Spleen (tissue), 11 donors: ENCODE measurements at regions not wholly inside any gene's neighbourhood (a gene's known extent, or its start where the extent isn't known, plus 50 kb on each side); places are given as distances from the start of the nearest gene placed in this dataset.

ENCODE experiments used
- DNase-seq: peaks from one replicate; pipeline ENCODE4 v3.0.0-alpha.2; 2020
- H3K27ac ChIP-seq, 8 donors: fragments of 200-600 bp; sonication (generic) in 7 of 8; 1 replicate in 4 of 8; 2 replicates in 4 of 8; pipeline versions ENCODE4 v1.5.0 to v1.8.0; 2016 to 2021; ENCODE audit warnings: inconsistent platforms in 4 of 8, mild to moderate bottlenecking in 4 of 8, moderate library complexity in 1 of 8
- H3K27me3 ChIP-seq, 7 donors: fragments of 200-600 bp; sonication (generic) in 6 of 7; replicated peaks in 1 of 7; 1 replicate in 4 of 7; 2 replicates in 3 of 7; pipeline versions ENCODE4 v1.5.0 to v1.8.0; 2016 to 2021; ENCODE audit warnings: inconsistent platforms in 3 of 7, mild to moderate bottlenecking in 1 of 7
- H3K36me3 ChIP-seq, 6 donors: fragments of 200-600 bp; sonication (generic) in 5 of 6; 1 replicate in 4 of 6; 2 replicates in 2 of 6; pipeline versions ENCODE4 v1.5.0 to v1.8.0; 2016 to 2021; ENCODE audit warnings: inconsistent platforms in 2 of 6
- H3K4me1 ChIP-seq, 6 donors: fragments of 200-600 bp; sonication (generic) in 5 of 6; 1 replicate in 3 of 6; 2 replicates in 3 of 6; pipeline versions ENCODE4 v1.5.0 to v1.8.0; 2016 to 2021; ENCODE audit warnings: inconsistent platforms in 3 of 6
- H3K4me3 ChIP-seq, 8 donors: fragments of 200-600 bp; sonication (generic) in 7 of 8; 1 replicate in 4 of 8; 2 replicates in 4 of 8; pipeline versions ENCODE4 v1.5.0 to v1.8.0; 2016 to 2021; ENCODE audit warnings: inconsistent platforms in 4 of 8, mild to moderate bottlenecking in 4 of 8, moderate library complexity in 2 of 8
- H3K9me3 ChIP-seq, 8 donors: fragments of 200-600 bp; sonication (generic) in 7 of 8; 1 replicate in 4 of 8; 2 replicates in 4 of 8; pipeline versions ENCODE4 v1.5.0 to v1.8.0; 2016 to 2021; ENCODE audit warnings: inconsistent platforms in 4 of 8
- POLR2A ChIP-seq, 3 donors: fragments of 450-650 bp; IDR thresholded peaks; one replicate each; pipeline ENCODE4 v1.5.1; 2017; ENCODE audit warnings: antibody characterized with exemption in 3 of 3, mild to moderate bottlenecking in 1 of 3
- POLR2AphosphoS5 ChIP-seq, 3 donors: sonication (generic); formaldehyde crosslinking; IDR thresholded peaks; one replicate each; pipeline ENCODE4 v1.5.1; 2017; ENCODE audit warnings: antibody characterized with exemption in 3 of 3
- WGBS, 5 donors: extraction: QIAGEN DNeasy Blood & Tissue Kit in 3 of 5; methylation state at CpG; one replicate each; pipeline versions ENCODE4 v1.1.5 to v1.1.7; 2013 to 2018; 5-methylcytosine and 5-hydroxymethylcytosine counted together
- intact Hi-C: fragments of 100-400 bp; cut with DNase I; formaldehyde crosslinking; loops from one replicate; pipeline ENCODE4 v1.15.0; 2023; ENCODE audit warnings: low total_unique reads
- TF ChIP-seq, protein P1 (sequence below), 11 experiments: fragments of 200-600 bp in 7 of 11; fragments of 450-650 bp in 4 of 11; sonication (generic) in 4 of 11; IDR thresholded peaks in 8 of 11; conservative IDR thresholded peaks in 3 of 11; 1 replicate in 7 of 11; 2 replicates in 4 of 11; pipeline versions ENCODE4 v1.4.0 to v1.8.0; 2016 to 2021; ENCODE audit warnings: antibody characterized with exemption in 11 of 11, inconsistent platforms in 4 of 11, mild to moderate bottlenecking in 1 of 11
- donor health status: healthy with polysubstance abuse.
- donor health status: DM: no; HTN: no; CAD: no; lungs with moderate emphysema.
- donor health status: DM: no; HTN: no; CAD: no.
- donor health status: Bipolar disorder and iron deficiency.
- donor health status: healthy.
- donor health status: DM: no; HTN: no; CAD: no.
- donor health status: DM: yes; HTN: yes; CAD: no.

DNA sequence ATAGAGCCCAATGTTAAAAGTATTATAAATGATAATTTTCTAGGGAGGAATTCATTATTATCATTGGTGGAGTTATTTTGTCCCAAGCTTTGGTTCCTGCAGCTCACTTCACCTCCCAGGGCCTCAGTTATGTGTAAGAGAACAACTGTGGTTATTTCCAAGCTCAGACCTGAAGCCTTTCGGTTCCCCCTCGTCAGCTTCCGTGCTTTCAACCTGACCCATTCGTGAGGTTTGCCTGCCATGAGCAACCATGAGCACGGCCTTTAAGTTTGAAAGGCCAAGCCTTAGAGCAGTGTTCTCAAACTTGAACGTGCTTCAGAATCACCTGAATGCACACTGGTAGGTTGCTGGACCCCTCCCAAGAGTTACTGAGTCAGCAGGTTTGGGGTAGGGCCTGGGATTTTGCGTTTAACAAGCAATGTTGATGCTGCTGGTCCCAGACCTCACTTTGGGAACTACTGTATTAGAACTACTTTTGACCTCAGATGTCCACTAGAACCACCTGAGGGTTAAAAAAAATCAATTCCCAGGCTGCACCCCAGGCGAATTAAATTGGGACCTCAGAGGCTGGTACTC lies 133.0 kb upstream of the PRMT8 start:
- intact Hi-C loops = no loop called here
- no peak overlapping the region for H3K27ac ChIP-seq
- TF ChIP-seq POLR2A (IDR thresholded peaks at IDR 0.05) = no peak
- no peak for TF ChIP-seq POLR2AphosphoS5 (IDR thresholded peaks at IDR 0.05)
- TF ChIP-seq, protein P1, sequence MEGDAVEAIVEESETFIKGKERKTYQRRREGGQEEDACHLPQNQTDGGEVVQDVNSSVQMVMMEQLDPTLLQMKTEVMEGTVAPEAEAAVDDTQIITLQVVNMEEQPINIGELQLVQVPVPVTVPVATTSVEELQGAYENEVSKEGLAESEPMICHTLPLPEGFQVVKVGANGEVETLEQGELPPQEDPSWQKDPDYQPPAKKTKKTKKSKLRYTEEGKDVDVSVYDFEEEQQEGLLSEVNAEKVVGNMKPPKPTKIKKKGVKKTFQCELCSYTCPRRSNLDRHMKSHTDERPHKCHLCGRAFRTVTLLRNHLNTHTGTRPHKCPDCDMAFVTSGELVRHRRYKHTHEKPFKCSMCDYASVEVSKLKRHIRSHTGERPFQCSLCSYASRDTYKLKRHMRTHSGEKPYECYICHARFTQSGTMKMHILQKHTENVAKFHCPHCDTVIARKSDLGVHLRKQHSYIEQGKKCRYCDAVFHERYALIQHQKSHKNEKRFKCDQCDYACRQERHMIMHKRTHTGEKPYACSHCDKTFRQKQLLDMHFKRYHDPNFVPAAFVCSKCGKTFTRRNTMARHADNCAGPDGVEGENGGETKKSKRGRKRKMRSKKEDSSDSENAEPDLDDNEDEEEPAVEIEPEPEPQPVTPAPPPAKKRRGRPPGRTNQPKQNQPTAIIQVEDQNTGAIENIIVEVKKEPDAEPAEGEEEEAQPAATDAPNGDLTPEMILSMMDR (IDR thresholded peaks at IDR 0.05 in 8 of 11, conservative IDR thresholded peaks at IDR 0.05 in 3 of 11) = no peak
- no peak overlapping the region for H3K4me3 ChIP-seq
- H3K9me3 ChIP-seq = no peaks in the 10 kb centered on the region
- no peaks in the 10 kb centered on the region for H3K36me3 ChIP-seq
- 79 to 91% (median 85%) methylated on average over 7 to 8 of the region's 8 CpGs for WGBS, 5 donors
- no peaks in the 10 kb centered on the region for H3K4me1 ChIP-seq
- no peak for DNase-seq
- peaks cover 0 to 39% (median 0%) of the 10 kb centered on the region in 7 donors for H3K27me3 ChIP-seq

DNA sequence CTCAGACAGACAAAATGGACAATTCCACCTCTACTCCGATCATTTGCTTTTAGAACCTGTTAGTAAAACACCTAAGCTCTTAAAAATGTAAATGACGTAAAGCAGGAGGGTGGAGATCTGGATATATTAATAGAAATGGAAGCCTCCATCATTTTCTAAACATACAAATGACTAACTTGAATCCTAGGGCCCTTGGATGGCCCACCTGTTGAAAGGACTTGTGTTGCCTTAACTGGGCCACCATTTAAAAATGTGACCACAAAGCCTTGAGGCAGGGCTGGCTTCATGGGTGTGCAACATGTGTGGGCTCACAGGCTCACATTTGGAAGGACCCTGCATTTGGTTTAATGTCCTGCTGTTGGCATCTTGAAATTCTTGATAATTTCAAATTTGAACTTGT lies 131.5 kb upstream of the PRMT8 start:
- Histone ChIP-seq H3K4me1 (no peaks in the 10 kb centered on the region), H3K27me3 (peaks cover 0 to 46% (median 1%) of the 10 kb centered on the region in 7 donors), H3K4me3 (no peak overlapping the region), H3K27ac (no peak overlapping the region), H3K9me3 (no peaks in the 10 kb centered on the region), H3K36me3 (no peaks in the 10 kb centered on the region)
- TF ChIP-seq POLR2A (IDR thresholded peaks at IDR 0.05) (no peak), POLR2AphosphoS5 (IDR thresholded peaks at IDR 0.05) (no peak)
- TF ChIP-seq, protein P1 (IDR thresholded peaks at IDR 0.05 in 8 of 11, conservative IDR thresholded peaks at IDR 0.05 in 3 of 11) = no peak
- no peak for DNase-seq
- intact Hi-C loops = no loop called here
- 86 to 92% (median 88%) methylated on average over 2 of the region's 2 CpGs for WGBS, 5 donors

DNA sequence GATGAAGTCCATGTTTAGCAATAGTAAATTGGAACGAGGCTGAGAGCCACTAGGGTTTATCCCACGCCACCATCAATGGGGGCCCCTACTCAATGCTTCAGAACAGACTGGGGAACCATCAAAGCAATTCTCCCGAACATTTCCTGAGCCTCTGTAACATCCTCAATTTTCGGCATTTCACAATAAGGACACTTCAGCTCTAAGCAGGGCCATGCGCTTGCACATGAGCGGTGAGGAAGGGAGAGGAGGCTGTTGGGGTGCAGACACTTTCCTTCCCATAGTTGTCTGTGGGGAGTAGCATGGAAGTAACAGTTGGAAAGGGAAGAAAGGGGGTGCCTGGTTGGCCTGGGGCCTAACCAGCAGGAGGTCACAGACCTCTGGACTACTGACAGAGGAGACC lies 129.9 kb upstream of the PRMT8 start:
- TF ChIP-seq, protein P1 (IDR thresholded peaks at IDR 0.05 in 8 of 11, conservative IDR thresholded peaks at IDR 0.05 in 3 of 11) = no peak
- TF ChIP-seq POLR2A (IDR thresholded peaks at IDR 0.05) = no peak
- no peak for TF ChIP-seq POLR2AphosphoS5 (IDR thresholded peaks at IDR 0.05)
- DNase-seq = no peak
- H3K4me1 ChIP-seq = peaks cover 0 to 8% (median 6%) of the 10 kb centered on the region in 6 donors
- WGBS, 5 donors = 59 to 88% (median 69%) methylated on average over 6 of the region's 6 CpGs
- no peaks in the 10 kb centered on the region for H3K36me3 ChIP-seq
- H3K9me3 ChIP-seq = no peaks in the 10 kb centered on the region
- intact Hi-C loops = no loop called here
- H3K4me3 ChIP-seq = no peak overlapping the region
- no peak overlapping the region for H3K27ac ChIP-seq
- peaks cover 0 to 57% (median 18%) of the 10 kb centered on the region in 7 donors for H3K27me3 ChIP-seq

DNA sequence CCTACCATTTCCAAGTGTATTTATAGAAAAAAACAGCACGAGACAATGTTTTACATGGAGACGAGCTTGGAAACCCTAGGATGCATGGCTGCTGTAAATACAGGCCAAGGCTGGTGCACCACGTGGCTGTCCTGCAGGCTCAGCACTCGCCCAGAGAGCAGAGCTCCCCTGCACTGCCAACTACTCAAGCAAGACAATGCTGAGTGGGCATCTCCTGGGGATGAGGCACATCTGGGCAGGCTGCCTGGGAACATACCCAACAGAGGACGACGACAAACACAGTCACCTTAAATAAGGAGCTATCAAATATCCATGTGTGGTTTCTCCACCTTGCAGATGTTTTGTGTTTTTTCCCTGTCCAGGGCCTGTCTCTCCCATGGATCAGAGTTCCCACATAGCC lies 128.3 kb upstream of the PRMT8 start:
- Histone ChIP-seq H3K27me3 (peaks cover 0 to 72% (median 28%) of the 10 kb centered on the region in 7 donors), H3K27ac (no peak overlapping the region), H3K4me3 (no peak overlapping the region), H3K9me3 (no peaks in the 10 kb centered on the region), H3K36me3 (no peaks in the 10 kb centered on the region), H3K4me1 (peaks cover 0 to 11% (median 7%) of the 10 kb centered on the region in 6 donors)
- DNase-seq = no peak
- WGBS, 5 donors = 80 to 87% (median 84%) methylated on average over 5 to 6 of the region's 6 CpGs
- TF ChIP-seq POLR2AphosphoS5 (IDR thresholded peaks at IDR 0.05) (no peak), POLR2A (IDR thresholded peaks at IDR 0.05) (no peak)
- TF ChIP-seq, protein P1 (IDR thresholded peaks at IDR 0.05 in 8 of 11, conservative IDR thresholded peaks at IDR 0.05 in 3 of 11) = no peak
- intact Hi-C loops = no loop called here
